ENCODE measurements at regions not wholly inside any gene's neighbourhood (a gene's known extent, or its start where the extent isn't known, plus 50 kb on each side); places are given as distances from the start of the nearest gene placed in this dataset.

GRCh38 chr21:17668479-17669140 is 55.9 kb upstream of the BTG3 start:
- no peak overlapping the region for H3K4me3 ChIP-seq (replicated peaks in 1 of 2; ENCODE audit: low read depth in 2 of 2, low read length in 2 of 2)

DNA sequence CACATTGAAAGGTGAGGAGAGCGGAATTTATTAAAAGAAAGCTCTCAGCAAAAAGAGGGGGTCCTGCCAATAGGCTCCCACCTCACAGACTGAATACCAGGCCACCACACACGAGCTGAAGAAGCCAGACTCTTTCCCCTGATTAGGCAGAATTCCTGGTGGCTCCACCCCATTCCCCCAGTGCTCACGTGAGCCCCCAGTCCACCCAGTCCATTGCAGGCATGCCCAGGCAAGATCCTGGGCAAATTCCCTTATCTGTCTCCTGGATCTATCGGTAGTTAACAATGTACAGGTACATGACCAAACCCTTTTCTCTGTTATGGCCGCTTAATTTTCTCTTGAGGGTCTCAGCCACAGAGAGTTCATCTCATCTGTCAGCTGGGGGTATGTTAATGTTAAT is 54.6 kb upstream of the BTG3 start:
- no peak for DNase-seq (ENCODE audit: low read depth in 2 of 2)
- no peak for TF ChIP-seq CTCF (IDR thresholded peaks at IDR 0.05; ENCODE audit: low read depth, low read length)
- no peak overlapping the region for H3K4me3 ChIP-seq (replicated peaks in 1 of 2; ENCODE audit: low read depth in 2 of 2, low read length in 2 of 2)

More at GRCh38 chr21:17668479-17669140, 55.9 kb upstream of the BTG3 start:
- no peak for DNase-seq (ENCODE audit: low read depth in 2 of 2)
- TF ChIP-seq CTCF (IDR thresholded peaks at IDR 0.05; ENCODE audit: low read depth, low read length) = no peak

Measured in cardiac fibroblast (primary cell).